ENCODE measurements at regions not wholly inside any gene's neighbourhood (a gene's known extent, or its start where the extent isn't known, plus 50 kb on each side); places are given as distances from the start of the nearest gene placed in this dataset.

- ATAC-seq = no peak
- TF ChIP-seq CSDC2 (CRISPR knock-in tag; IDR thresholded peaks at IDR 0.05) = no peak
- no peak for TF ChIP-seq SNAI2 (CRISPR knock-in tag; IDR thresholded peaks at IDR 0.05)
- no peak for TF ChIP-seq TSHZ2 (CRISPR knock-in tag; IDR thresholded peaks at IDR 0.05)
- no peak for TF ChIP-seq ISL1 (CRISPR knock-in tag; IDR thresholded peaks at IDR 0.05)
- no peak for TF ChIP-seq PATZ1 (CRISPR knock-in tag; IDR thresholded peaks at IDR 0.05; ENCODE audit: borderline replicate concordance)
- no peak for TF ChIP-seq RARB (CRISPR knock-in tag; IDR thresholded peaks at IDR 0.05)
- no peak for TF ChIP-seq CREB5 (CRISPR knock-in tag; IDR thresholded peaks at IDR 0.05; ENCODE audit: low read depth)
Observed at GRCh38 chr3:117722856-117723255, 1013.3 kb downstream of the TUSC7 start.

- ATAC-seq = no peak
- no peak for TF ChIP-seq ZFP3 (CRISPR knock-in tag; IDR thresholded peaks at IDR 0.05)
- TF ChIP-seq SNAI2 (CRISPR knock-in tag; IDR thresholded peaks at IDR 0.05) = no peak
- TF ChIP-seq CSRNP3 (CRISPR knock-in tag; IDR thresholded peaks at IDR 0.05) = no peak
- no peak for TF ChIP-seq ZNF8 (CRISPR knock-in tag; IDR thresholded peaks at IDR 0.05)
- no peak for TF ChIP-seq RARB (CRISPR knock-in tag; IDR thresholded peaks at IDR 0.05)
- no peak for TF ChIP-seq ZC3H10 (CRISPR knock-in tag; IDR thresholded peaks at IDR 0.05)
- no peak for TF ChIP-seq PPARA (CRISPR knock-in tag; IDR thresholded peaks at IDR 0.05; ENCODE audit: borderline replicate concordance)
- TF ChIP-seq TSHZ2 (CRISPR knock-in tag; IDR thresholded peaks at IDR 0.05) = no peak
- no peak for TF ChIP-seq CSDC2 (CRISPR knock-in tag; IDR thresholded peaks at IDR 0.05)
Observed at GRCh38 chr3:117723825-117724224, 1014.2 kb downstream of the TUSC7 start.

- ATAC-seq = no peak
- TF ChIP-seq PPARA (CRISPR knock-in tag; IDR thresholded peaks at IDR 0.05; ENCODE audit: borderline replicate concordance) (no peak), CSDC2 (CRISPR knock-in tag; IDR thresholded peaks at IDR 0.05) (no peak), GLIS3 (CRISPR knock-in tag; IDR thresholded peaks at IDR 0.05) (no peak), ZFP30 (CRISPR knock-in tag; IDR thresholded peaks at IDR 0.05) (no peak), ISL1 (CRISPR knock-in tag; IDR thresholded peaks at IDR 0.05) (no peak), SNAI2 (CRISPR knock-in tag; IDR thresholded peaks at IDR 0.05) (no peak), ARNTL (CRISPR knock-in tag; IDR thresholded peaks at IDR 0.05; ENCODE audit: borderline replicate concordance, low read depth) (no peak), CREB5 (CRISPR knock-in tag; IDR thresholded peaks at IDR 0.05; ENCODE audit: low read depth) (no peak), BACH2 (CRISPR knock-in tag; IDR thresholded peaks at IDR 0.05; ENCODE audit: borderline replicate concordance) (no peak), CSRNP3 (CRISPR knock-in tag; IDR thresholded peaks at IDR 0.05) (no peak), TSHZ2 (CRISPR knock-in tag; IDR thresholded peaks at IDR 0.05) (no peak), ESRRG (CRISPR knock-in tag; IDR thresholded peaks at IDR 0.05) (no peak), ZNF565 (CRISPR knock-in tag; conservative IDR thresholded peaks at IDR 0.05; ENCODE audit: low read depth) (no peak), RARB (CRISPR knock-in tag; IDR thresholded peaks at IDR 0.05) (no peak), ZC3H10 (CRISPR knock-in tag; IDR thresholded peaks at IDR 0.05) (no peak), TCF4 (CRISPR knock-in tag; IDR thresholded peaks at IDR 0.05; ENCODE audit: borderline replicate concordance) (no peak)
Observed at GRCh38 chr3:117725314-117725713, 1015.7 kb downstream of the TUSC7 start.

Data from SK-N-SH treated with all-trans-retinoic acid at 6 μM for 48 hours (cell line).